COLO668 (cell line): ENCODE measurements at regions not wholly inside any gene's neighbourhood (a gene's known extent, or its start where the extent isn't known, plus 50 kb on each side); places are given as distances from the start of the nearest gene placed in this dataset.

ENCODE experiments used
- DNase-seq: peaks from one replicate; lab custom pipeline; 2025; ENCODE audit not compliant: unreplicated experiment; lab: John Stamatoyannopoulos, UW

DNA sequence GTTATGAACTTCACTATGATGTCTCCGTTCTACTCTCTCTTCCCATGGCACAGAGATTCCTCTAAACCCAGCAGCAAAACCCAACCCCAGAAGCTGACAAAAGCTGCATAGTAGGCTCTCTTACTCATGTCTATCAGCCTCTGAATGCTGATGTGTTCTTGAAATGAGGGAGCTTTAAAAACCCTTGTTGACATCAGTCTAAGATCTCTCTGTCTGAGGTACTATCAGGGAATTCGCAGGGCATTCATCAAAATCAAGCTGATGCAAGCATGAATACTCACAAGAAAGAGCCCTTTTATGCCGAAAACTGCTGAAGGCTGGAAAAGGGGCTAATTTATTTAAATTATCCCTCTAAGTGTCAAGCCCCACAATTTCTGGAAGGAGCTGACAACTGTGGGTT, 710.6 kb upstream of the FANCL start:
- DNase-seq = no peak

DNA sequence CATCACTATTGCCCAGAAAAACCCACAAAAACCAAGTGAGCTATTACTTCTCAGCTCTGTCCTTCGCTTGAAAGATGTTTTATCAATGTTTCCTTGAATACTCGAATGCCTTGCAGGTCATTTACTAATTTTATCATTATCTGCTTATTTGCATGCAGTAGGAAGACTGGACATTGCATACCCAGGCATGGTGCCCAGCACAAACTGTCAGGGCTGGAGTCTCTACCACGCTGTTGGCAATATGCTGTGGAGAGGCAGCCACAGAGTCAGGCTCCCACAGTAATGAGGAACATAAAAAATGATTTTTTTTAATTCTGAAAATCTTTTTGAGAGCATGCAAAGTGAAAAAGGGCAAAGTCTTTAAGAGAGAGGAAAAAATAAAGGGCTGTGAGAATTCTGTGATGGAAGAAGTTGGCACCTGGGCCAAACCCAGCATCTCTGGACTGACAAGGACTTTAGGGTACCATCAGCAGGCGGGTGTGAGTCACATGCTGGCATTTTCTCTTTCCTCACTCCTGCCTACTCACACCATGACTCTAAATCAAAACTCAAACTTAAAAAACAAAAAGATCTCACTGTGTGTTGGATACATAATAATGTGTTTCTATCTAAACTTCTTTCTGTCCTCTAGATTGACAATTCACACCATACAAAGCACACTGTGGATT, 709.8 kb upstream of the FANCL start:
- DNase-seq = no peak

GRCh38 chr2:58939388-58939787, 698.3 kb upstream of the FANCL start:
- DNase-seq = no peak

DNA sequence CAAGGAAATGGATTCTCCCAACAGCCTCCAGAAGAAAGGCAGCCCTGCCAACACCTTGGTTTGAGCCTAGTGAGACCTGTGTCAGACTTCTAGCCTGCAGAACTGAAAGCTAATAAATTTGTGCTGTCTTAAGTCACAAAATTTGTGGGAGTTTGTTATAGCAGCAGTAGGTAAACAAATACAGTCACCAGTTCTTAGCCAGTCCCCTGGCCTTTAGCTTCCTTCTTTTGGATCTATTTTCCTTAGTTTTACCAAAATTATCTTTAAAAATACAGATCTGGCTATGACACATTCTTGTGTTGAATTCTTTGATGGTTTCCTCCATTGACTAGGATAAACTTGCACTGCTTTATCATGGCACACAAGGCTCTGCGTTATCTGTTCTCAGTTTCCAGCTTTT, 697.9 kb upstream of the FANCL start:
- DNase-seq = no peak

DNA sequence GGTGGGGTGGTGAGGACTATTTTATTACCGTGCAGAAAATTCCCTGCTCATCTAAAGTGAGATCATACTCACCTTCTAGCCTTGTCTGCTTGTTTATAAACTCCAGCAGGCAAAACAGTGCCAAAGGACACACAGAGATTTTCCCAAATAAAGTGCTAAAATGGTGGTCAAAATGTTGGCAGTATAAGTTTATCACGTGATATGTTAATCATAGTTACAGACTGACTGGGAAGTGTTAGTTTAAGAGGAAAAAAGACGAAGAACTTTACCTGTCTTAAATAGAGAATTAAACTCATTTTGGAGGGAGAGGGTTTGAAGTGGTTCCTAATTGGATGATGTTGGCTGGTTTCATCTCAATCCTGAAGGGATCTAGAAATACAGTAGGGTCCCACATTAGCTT, 691.7 kb upstream of the FANCL start:
- no peak for DNase-seq

- no peak for DNase-seq
Measured at GRCh38 chr2:58930537-58930936, 689.4 kb upstream of the FANCL start.

- DNase-seq = no peak
Measured at GRCh38 chr2:58928973-58929372, 687.8 kb upstream of the FANCL start.

- no peak for DNase-seq
Measured at GRCh38 chr2:58928391-58928790, 687.3 kb upstream of the FANCL start.

GRCh38 chr2:58926112-58926511, 685.0 kb upstream of the FANCL start:
- no peak for DNase-seq

- no peak for DNase-seq
Measured at GRCh38 chr2:58925676-58926081, 684.6 kb upstream of the FANCL start.

GRCh38 chr2:58923869-58924268, 682.7 kb upstream of the FANCL start:
- no peak for DNase-seq

- DNase-seq = no peak
Measured at GRCh38 chr2:58922245-58922644, 681.1 kb upstream of the FANCL start.

DNA sequence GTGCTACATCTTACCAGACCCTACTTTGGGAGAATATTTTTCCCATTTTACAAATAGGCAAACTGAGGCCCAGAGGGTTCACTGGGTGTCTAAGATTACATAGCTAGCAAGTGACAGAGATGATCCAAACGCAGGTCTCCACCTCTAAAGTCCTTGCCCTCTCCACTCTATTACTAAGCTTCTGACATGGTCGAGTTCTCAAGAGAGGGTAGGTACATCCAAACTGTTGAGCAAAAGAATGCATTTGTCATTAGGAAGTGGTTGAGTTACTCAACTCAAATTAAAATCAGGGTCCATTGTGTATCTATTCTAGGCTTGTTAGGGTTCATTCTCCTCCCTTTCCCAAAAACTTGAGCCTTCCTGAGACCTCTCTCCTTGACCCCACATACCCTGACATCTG, 680.6 kb upstream of the FANCL start:
- DNase-seq = no peak

DNA sequence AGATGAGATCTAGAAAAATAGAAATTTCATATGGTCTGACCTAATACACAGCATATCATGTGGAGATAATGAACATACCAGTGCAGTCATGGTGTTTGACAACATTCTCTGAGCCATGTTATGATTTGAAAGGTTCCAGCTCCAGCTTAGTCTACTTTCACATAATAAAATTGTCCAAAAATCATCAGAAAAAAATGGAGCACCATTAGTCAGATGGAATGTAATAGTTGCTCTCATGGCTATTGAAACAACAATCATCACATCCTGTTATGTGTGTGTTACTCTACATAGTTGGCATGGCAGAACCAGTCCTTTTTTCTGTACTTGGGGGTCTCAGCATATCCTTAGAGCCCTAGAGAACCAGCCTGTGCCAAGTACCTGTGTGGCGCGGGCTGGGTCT, 678.9 kb upstream of the FANCL start:
- no peak for DNase-seq

DNA sequence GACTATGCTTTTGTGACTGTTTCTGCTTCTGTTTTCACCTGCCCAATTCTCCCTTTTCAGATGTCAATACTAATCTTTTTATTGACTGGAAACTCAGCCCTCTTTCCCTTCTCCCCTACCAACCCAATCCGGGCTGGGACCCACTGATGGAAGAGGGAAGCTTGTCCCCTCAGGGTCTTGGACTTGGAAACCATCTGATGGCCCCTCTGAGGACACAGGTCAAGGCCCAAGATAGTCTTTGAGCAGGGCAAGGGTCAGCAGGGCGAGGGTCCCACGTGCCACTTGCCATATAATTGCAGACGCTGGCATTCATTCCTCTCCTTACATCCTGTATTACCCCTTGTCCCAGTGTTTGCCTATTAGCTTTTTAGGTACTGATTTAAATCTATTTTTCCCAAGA, 678.2 kb upstream of the FANCL start:
- no peak for DNase-seq

- no peak for DNase-seq
Measured at GRCh38 chr2:58918141-58918540, 677.0 kb upstream of the FANCL start.

DNA sequence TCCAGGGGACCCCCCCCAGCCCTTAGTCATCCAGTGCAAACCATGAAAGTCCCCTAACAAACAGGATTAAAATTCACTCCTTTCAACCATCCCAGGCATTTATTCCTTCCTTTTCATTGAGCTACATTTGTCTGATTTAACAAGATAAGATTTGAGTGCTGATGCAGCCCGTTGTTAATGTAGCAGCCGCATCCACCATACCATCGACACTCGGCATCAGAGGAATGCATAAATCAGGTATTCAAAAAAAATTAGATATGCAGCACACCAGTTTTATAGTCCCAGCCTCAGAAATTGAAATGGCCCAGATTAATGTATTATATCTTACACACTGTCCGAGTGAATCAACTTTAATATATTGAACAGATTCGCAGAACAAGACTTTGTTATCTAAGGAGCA, 676.5 kb upstream of the FANCL start:
- DNase-seq = no peak

DNA sequence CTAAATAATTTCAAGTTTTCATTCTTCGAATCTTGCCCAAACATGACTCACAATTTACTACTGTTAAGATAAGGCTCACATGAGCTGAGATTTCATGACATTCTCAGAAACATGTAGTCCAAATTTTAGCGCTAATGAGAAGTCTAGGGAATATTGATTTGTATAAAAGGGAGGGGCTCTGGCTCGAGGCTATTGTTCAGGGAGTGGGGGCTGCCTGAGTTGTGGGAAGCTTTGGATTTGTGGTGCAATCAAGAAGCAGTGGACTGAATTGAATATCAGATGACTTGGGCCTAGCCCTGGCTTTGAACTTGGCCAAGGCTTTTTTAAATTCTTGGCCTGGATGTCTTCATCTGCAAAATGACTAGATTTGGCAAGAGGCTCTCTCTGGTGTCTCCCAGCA, 674.9 kb upstream of the FANCL start:
- DNase-seq = no peak

- DNase-seq = no peak
Measured at GRCh38 chr2:58914733-58915505, 673.8 kb upstream of the FANCL start.

GRCh38 chr2:58913082-58913726, 672.1 kb upstream of the FANCL start:
- DNase-seq = no peak

- DNase-seq = no peak
Measured at GRCh38 chr2:58911877-58912276, 670.8 kb upstream of the FANCL start.

- DNase-seq = no peak
Measured at GRCh38 chr2:58908501-58909154, 667.5 kb upstream of the FANCL start.
